ENCODE measurements at regions not wholly inside any gene's neighbourhood (a gene's known extent, or its start where the extent isn't known, plus 50 kb on each side); places are given as distances from the start of the nearest gene placed in this dataset.

DNA sequence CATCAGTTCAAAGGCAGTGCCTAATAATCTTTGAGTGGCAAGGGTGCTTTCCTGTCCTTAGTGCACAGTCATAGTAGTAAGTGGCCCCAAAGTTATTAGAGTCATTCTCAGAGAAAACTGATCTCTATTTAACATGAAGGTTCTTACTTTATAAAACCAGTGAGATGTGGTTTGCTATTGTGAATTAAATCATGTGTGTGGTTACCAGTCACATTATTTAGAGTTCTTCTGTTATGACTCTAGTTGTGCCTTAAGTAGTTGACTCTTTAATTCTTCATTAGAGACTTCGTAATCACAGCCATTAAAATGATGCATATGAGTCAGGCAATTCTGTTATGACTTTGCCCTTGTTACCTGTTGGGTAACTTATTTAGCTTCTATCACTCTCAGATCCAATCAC lies 1392.9 kb upstream of the ACVR2A start:
- Histone ChIP-seq H3K4me1 (ENCODE audit: control extremely low read depth in 1 of 4, control insufficient read depth in 4 of 4, insufficient read depth in 4 of 4, low read length in 3 of 4) (no peaks in the 10 kb centered on the region), H3K9me3 (ENCODE audit: control extremely low read depth in 1 of 5, control insufficient read depth in 4 of 5, insufficient read depth in 2 of 5, low read depth in 1 of 5, low read length in 4 of 5) (no peaks in the 10 kb centered on the region), H3K27ac (ENCODE audit: insufficient read depth in 1 of 2, low read depth in 1 of 2, low read length in 2 of 2, poor library complexity in 1 of 2, severe bottlenecking in 2 of 2) (no peak overlapping the region), H3K27me3 (replicated peaks in 2 of 5; ENCODE audit: control insufficient read depth in 4 of 5, insufficient read depth in 5 of 5, low read length in 4 of 5) (no peaks in the 10 kb centered on the region), H3K4me3 (ENCODE audit: control insufficient read depth in 1 of 7, extremely low read depth in 1 of 7, insufficient read depth in 4 of 7, low read depth in 2 of 7, low read length in 6 of 7) (no peak overlapping the region), H3K36me3 (ENCODE audit: control insufficient read depth in 4 of 4, insufficient read depth in 4 of 4, low read length in 3 of 4) (no peaks in the 10 kb centered on the region)
- ChIA-PET CTCF (no interaction called here), POLR2A (no interaction called here)
- 100% methylated on average over 1 of the region's 1 CpG for WGBS (ENCODE audit: insufficient coverage)
- no peak for DNase-seq

GRCh38 chr2:146450131-146450530 lies 1394.7 kb upstream of the ACVR2A start:
- CTCF ChIA-PET: no interaction called here
- DNase-seq: no peak

GRCh38 chr2:146444987-146445386 lies 1399.8 kb upstream of the ACVR2A start:
- H3K27me3 ChIP-seq (replicated peaks in 2 of 5; ENCODE audit: control insufficient read depth in 4 of 5, insufficient read depth in 5 of 5, low read length in 4 of 5): no peaks in the 10 kb centered on the region
- H3K4me1 ChIP-seq (ENCODE audit: control extremely low read depth in 1 of 4, control insufficient read depth in 4 of 4, insufficient read depth in 4 of 4, low read length in 3 of 4): no peaks in the 10 kb centered on the region
- no peak for DNase-seq
- CTCF ChIA-PET: interaction anchor here (0.6 kb wide), 1 partner anchor 21 kb away, joined by 3 read pairs; no protein-coding TSS in a partner anchor
- no peak overlapping the region for H3K27ac ChIP-seq (ENCODE audit: insufficient read depth in 1 of 2, low read depth in 1 of 2, low read length in 2 of 2, poor library complexity in 1 of 2, severe bottlenecking in 2 of 2)
- H3K36me3 ChIP-seq (ENCODE audit: control insufficient read depth in 4 of 4, insufficient read depth in 4 of 4, low read length in 3 of 4): no peaks in the 10 kb centered on the region
- H3K9me3 ChIP-seq (ENCODE audit: control extremely low read depth in 1 of 5, control insufficient read depth in 4 of 5, insufficient read depth in 2 of 5, low read depth in 1 of 5, low read length in 4 of 5): no peaks in the 10 kb centered on the region
- no peak overlapping the region for H3K4me3 ChIP-seq (ENCODE audit: control insufficient read depth in 1 of 7, extremely low read depth in 1 of 7, insufficient read depth in 4 of 7, low read depth in 2 of 7, low read length in 6 of 7)
- POLR2A ChIA-PET: no interaction called here

More at GRCh38 chr2:146450131-146450530, 1394.7 kb upstream of the ACVR2A start:
- H3K27ac ChIP-seq (ENCODE audit: insufficient read depth in 1 of 2, low read depth in 1 of 2, low read length in 2 of 2, poor library complexity in 1 of 2, severe bottlenecking in 2 of 2): no peak overlapping the region
- no CpG with 5 or more reads among the region's 2 CpGs for WGBS (ENCODE audit: insufficient coverage)
- H3K9me3 ChIP-seq (ENCODE audit: control extremely low read depth in 1 of 5, control insufficient read depth in 4 of 5, insufficient read depth in 2 of 5, low read depth in 1 of 5, low read length in 4 of 5): no peaks in the 10 kb centered on the region
- H3K36me3 ChIP-seq (ENCODE audit: control insufficient read depth in 4 of 4, insufficient read depth in 4 of 4, low read length in 3 of 4): no peaks in the 10 kb centered on the region
- no peak overlapping the region for H3K4me3 ChIP-seq (ENCODE audit: control insufficient read depth in 1 of 7, extremely low read depth in 1 of 7, insufficient read depth in 4 of 7, low read depth in 2 of 7, low read length in 6 of 7)
- POLR2A ChIA-PET: no interaction called here
- H3K27me3 ChIP-seq (replicated peaks in 2 of 5; ENCODE audit: control insufficient read depth in 4 of 5, insufficient read depth in 5 of 5, low read length in 4 of 5): no peaks in the 10 kb centered on the region
- H3K4me1 ChIP-seq (ENCODE audit: control extremely low read depth in 1 of 4, control insufficient read depth in 4 of 4, insufficient read depth in 4 of 4, low read length in 3 of 4): no peaks in the 10 kb centered on the region

- H3K4me3 ChIP-seq (ENCODE audit: control insufficient read depth in 1 of 7, extremely low read depth in 1 of 7, insufficient read depth in 4 of 7, low read depth in 2 of 7, low read length in 6 of 7): no peak overlapping the region
- no peaks in the 10 kb centered on the region for H3K9me3 ChIP-seq (ENCODE audit: control extremely low read depth in 1 of 5, control insufficient read depth in 4 of 5, insufficient read depth in 2 of 5, low read depth in 1 of 5, low read length in 4 of 5)
- CTCF ChIA-PET: no interaction called here
- POLR2A ChIA-PET: no interaction called here
- H3K36me3 ChIP-seq (ENCODE audit: control insufficient read depth in 4 of 4, insufficient read depth in 4 of 4, low read length in 3 of 4): no peaks in the 10 kb centered on the region
- no peak overlapping the region for H3K27ac ChIP-seq (ENCODE audit: insufficient read depth in 1 of 2, low read depth in 1 of 2, low read length in 2 of 2, poor library complexity in 1 of 2, severe bottlenecking in 2 of 2)
- H3K27me3 ChIP-seq (replicated peaks in 2 of 5; ENCODE audit: control insufficient read depth in 4 of 5, insufficient read depth in 5 of 5, low read length in 4 of 5): no peaks in the 10 kb centered on the region
- no peaks in the 10 kb centered on the region for H3K4me1 ChIP-seq (ENCODE audit: control extremely low read depth in 1 of 4, control insufficient read depth in 4 of 4, insufficient read depth in 4 of 4, low read length in 3 of 4)
- no peak for DNase-seq
Observed at GRCh38 chr2:146444085-146444484, 1400.7 kb upstream of the ACVR2A start.

DNA sequence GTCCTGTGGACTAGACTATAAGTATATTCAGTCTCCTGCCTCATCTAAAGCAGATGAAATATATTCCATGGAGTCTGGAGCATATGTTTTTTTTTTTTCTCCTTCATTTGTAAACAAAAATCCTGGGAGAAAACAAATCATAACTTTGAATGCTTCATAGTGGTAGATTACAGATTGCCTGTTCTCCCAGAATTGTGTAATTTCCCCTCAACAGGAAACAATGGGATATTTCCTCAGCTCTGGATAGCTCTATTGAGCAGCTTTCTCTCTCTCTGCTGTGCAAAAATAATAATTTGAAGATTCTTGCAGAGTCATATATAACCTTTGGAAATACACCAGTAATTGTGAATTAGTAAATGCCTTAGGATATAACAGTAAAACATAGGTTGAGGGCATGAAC lies 1406.6 kb upstream of the ACVR2A start:
- CTCF ChIA-PET: no interaction called here
- POLR2A ChIA-PET: no interaction called here
- no peaks in the 10 kb centered on the region for H3K9me3 ChIP-seq (ENCODE audit: control extremely low read depth in 1 of 5, control insufficient read depth in 4 of 5, insufficient read depth in 2 of 5, low read depth in 1 of 5, low read length in 4 of 5)
- no peak overlapping the region for H3K4me3 ChIP-seq (ENCODE audit: control insufficient read depth in 1 of 7, extremely low read depth in 1 of 7, insufficient read depth in 4 of 7, low read depth in 2 of 7, low read length in 6 of 7)
- H3K4me1 ChIP-seq (ENCODE audit: control extremely low read depth in 1 of 4, control insufficient read depth in 4 of 4, insufficient read depth in 4 of 4, low read length in 3 of 4): no peaks in the 10 kb centered on the region
- H3K27ac ChIP-seq (ENCODE audit: insufficient read depth in 1 of 2, low read depth in 1 of 2, low read length in 2 of 2, poor library complexity in 1 of 2, severe bottlenecking in 2 of 2): no peak overlapping the region
- no peaks in the 10 kb centered on the region for H3K27me3 ChIP-seq (replicated peaks in 2 of 5; ENCODE audit: control insufficient read depth in 4 of 5, insufficient read depth in 5 of 5, low read length in 4 of 5)
- no peaks in the 10 kb centered on the region for H3K36me3 ChIP-seq (ENCODE audit: control insufficient read depth in 4 of 4, insufficient read depth in 4 of 4, low read length in 3 of 4)
- no peak for DNase-seq

DNA sequence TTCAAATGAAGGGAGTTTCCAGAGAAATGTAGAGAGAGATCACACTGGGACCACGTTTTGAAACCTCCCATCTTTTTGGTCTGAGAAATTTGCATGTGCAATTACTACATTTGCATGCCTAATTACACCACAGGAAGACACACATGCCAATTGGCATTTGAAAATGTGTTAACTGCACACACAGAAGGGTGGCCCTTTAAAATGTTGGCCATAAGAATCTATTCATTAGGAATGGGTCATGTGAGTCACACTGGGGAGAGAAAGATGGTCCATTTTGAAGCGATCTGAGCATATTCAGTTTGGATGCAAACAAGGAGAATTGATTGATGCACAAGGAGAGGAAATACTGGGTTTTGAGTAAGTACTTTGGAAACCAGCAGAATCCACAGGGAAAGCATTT lies 1407.1 kb upstream of the ACVR2A start:
- Histone ChIP-seq H3K4me3 (ENCODE audit: control insufficient read depth in 1 of 7, extremely low read depth in 1 of 7, insufficient read depth in 4 of 7, low read depth in 2 of 7, low read length in 6 of 7) (no peak overlapping the region), H3K9me3 (ENCODE audit: control extremely low read depth in 1 of 5, control insufficient read depth in 4 of 5, insufficient read depth in 2 of 5, low read depth in 1 of 5, low read length in 4 of 5) (no peaks in the 10 kb centered on the region), H3K4me1 (ENCODE audit: control extremely low read depth in 1 of 4, control insufficient read depth in 4 of 4, insufficient read depth in 4 of 4, low read length in 3 of 4) (no peaks in the 10 kb centered on the region), H3K27me3 (replicated peaks in 2 of 5; ENCODE audit: control insufficient read depth in 4 of 5, insufficient read depth in 5 of 5, low read length in 4 of 5) (no peaks in the 10 kb centered on the region), H3K27ac (ENCODE audit: insufficient read depth in 1 of 2, low read depth in 1 of 2, low read length in 2 of 2, poor library complexity in 1 of 2, severe bottlenecking in 2 of 2) (no peak overlapping the region), H3K36me3 (ENCODE audit: control insufficient read depth in 4 of 4, insufficient read depth in 4 of 4, low read length in 3 of 4) (no peaks in the 10 kb centered on the region)
- WGBS (ENCODE audit: insufficient coverage): 100% methylated on average over 1 of the region's 2 CpGs
- DNase-seq: no peak
- ChIA-PET CTCF (no interaction called here), POLR2A (no interaction called here)

- H3K27ac ChIP-seq (ENCODE audit: insufficient read depth in 1 of 2, low read depth in 1 of 2, low read length in 2 of 2, poor library complexity in 1 of 2, severe bottlenecking in 2 of 2): no peak overlapping the region
- H3K4me3 ChIP-seq (ENCODE audit: control insufficient read depth in 1 of 7, extremely low read depth in 1 of 7, insufficient read depth in 4 of 7, low read depth in 2 of 7, low read length in 6 of 7): no peak overlapping the region
- H3K4me1 ChIP-seq (ENCODE audit: control extremely low read depth in 1 of 4, control insufficient read depth in 4 of 4, insufficient read depth in 4 of 4, low read length in 3 of 4): no peaks in the 10 kb centered on the region
- 98% methylated on average over 5 of the region's 8 CpGs for WGBS (ENCODE audit: insufficient coverage)
- POLR2A ChIA-PET: no interaction called here
- DNase-seq: no peak
- no peaks in the 10 kb centered on the region for H3K9me3 ChIP-seq (ENCODE audit: control extremely low read depth in 1 of 5, control insufficient read depth in 4 of 5, insufficient read depth in 2 of 5, low read depth in 1 of 5, low read length in 4 of 5)
- H3K36me3 ChIP-seq (ENCODE audit: control insufficient read depth in 4 of 4, insufficient read depth in 4 of 4, low read length in 3 of 4): no peaks in the 10 kb centered on the region
- no peaks in the 10 kb centered on the region for H3K27me3 ChIP-seq (replicated peaks in 2 of 5; ENCODE audit: control insufficient read depth in 4 of 5, insufficient read depth in 5 of 5, low read length in 4 of 5)
- CTCF ChIA-PET: no interaction called here
Observed at GRCh38 chr2:146433116-146433875, 1411.5 kb upstream of the ACVR2A start.

All from common myeloid progenitor, CD34-positive (primary cell).